WI38 (cell line): ENCODE measurements at regions not wholly inside any gene's neighbourhood (a gene's known extent, or its start where the extent isn't known, plus 50 kb on each side); places are given as distances from the start of the nearest gene placed in this dataset.

Source experiments
- H3K4me3 ChIP-seq: 2 replicates; pipeline ENCODE4 v1.5.1; 2011; ENCODE audit warnings: low read depth, mild to moderate bottlenecking, control low read depth, low read length
- TF ChIP-seq, protein P1 (sequence below): IDR thresholded peaks from 2 replicates; pipeline ENCODE4 v1.5.1; 2012; ENCODE audit warnings: low read depth, mild to moderate bottlenecking, control low read depth, low read length

DNA sequence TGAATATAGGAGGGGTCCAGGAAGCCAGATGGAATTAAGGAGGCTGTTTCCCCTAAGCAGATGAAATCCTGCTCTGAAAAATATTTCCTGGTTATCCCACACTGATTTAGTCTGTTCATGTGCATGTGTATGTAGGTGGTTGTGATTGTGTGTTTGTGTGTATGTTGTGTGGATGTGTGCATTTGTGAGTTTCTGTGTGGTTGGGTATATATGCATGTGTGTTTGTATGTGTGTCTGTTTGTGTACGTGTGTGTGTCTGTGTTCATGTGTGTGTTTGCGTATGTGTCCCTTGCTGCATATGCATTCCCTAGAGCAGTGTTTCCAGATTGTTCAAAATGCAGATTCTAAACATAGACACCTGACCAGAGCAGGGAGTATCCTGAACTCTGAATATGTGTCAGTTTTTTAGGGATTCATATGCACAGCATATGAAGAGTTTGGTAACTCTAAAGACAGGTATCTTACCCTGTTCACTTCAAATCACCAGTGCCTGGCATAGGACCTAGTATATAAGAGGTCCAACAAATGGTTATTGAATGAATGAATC is 239.8 kb downstream of the MAFB start:
- H3K4me3 ChIP-seq, result no peak overlapping the region
- TF ChIP-seq, protein P1, sequence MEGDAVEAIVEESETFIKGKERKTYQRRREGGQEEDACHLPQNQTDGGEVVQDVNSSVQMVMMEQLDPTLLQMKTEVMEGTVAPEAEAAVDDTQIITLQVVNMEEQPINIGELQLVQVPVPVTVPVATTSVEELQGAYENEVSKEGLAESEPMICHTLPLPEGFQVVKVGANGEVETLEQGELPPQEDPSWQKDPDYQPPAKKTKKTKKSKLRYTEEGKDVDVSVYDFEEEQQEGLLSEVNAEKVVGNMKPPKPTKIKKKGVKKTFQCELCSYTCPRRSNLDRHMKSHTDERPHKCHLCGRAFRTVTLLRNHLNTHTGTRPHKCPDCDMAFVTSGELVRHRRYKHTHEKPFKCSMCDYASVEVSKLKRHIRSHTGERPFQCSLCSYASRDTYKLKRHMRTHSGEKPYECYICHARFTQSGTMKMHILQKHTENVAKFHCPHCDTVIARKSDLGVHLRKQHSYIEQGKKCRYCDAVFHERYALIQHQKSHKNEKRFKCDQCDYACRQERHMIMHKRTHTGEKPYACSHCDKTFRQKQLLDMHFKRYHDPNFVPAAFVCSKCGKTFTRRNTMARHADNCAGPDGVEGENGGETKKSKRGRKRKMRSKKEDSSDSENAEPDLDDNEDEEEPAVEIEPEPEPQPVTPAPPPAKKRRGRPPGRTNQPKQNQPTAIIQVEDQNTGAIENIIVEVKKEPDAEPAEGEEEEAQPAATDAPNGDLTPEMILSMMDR, result no peak

DNA sequence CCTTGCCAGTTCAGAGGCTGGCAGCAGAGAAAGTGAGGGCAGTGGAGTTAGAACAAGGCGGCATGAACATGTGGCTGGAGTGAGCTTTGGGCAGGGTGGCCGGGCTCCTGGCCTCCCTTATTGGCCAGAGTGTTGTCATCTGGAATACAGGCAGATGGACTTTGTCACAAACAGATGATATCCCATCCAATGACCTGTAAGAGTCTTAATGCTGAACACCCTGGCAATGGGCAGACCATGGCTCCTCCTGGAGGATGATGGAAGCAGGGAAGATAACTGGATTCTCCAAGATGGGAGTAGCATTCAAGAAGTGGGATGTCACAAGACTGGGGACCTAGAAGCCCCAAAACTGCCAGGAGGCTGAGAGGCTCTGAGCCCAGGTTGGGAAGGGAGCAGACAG is 242.1 kb downstream of the MAFB start:
- TF ChIP-seq, protein P1, result no peak
- H3K4me3 ChIP-seq, result no peak overlapping the region

DNA sequence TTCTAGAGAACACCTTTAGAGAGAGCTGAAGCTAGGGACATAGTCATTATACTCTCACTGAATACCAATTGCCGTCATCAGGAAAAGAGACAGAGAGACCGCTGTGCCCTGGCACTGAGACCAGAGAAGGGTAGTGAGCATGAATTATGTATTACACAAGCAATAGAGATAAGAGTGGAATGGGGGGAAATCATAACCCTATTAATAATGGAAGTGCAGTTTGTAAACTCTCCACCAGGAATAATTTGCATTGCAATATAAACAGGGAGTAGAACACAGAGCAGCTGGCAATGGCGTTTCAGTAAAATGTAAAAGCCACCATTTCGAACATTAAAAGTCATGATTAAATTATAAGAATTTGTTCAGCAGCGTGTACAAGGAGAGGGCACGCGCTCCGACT is 244.5 kb downstream of the MAFB start:
- no peak overlapping the region for H3K4me3 ChIP-seq
- TF ChIP-seq, protein P1, result no peak

DNA sequence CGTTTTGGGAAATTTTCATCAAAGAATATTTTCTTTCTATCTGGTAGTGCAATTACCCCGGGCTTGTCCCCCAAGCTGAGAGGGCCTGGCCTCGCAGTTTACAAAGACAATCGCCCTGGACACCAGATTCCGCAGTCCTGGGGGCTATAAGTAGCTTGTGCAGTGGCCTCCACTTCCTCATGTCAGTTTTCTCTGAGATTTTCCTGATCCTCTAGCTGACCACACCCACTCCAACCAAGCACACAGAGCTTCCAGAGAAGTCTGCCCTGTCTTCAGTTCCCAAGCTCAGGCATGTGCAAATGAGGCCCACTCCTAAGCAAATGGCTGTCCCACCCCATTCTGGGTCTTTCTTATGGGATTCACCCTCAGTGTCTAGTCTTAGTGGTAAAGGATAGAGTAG is 245.3 kb downstream of the MAFB start:
- no peak overlapping the region for H3K4me3 ChIP-seq
- TF ChIP-seq, protein P1, result no peak

GRCh38 chr20:40442181-40442963 is 246.7 kb downstream of the MAFB start:
- H3K4me3 ChIP-seq, result no peak overlapping the region
- TF ChIP-seq, protein P1, result no peak

- H3K4me3 ChIP-seq, result no peak overlapping the region
- TF ChIP-seq, protein P1, result no peak
Observed at GRCh38 chr20:40441771-40442170, 247.3 kb downstream of the MAFB start.

DNA sequence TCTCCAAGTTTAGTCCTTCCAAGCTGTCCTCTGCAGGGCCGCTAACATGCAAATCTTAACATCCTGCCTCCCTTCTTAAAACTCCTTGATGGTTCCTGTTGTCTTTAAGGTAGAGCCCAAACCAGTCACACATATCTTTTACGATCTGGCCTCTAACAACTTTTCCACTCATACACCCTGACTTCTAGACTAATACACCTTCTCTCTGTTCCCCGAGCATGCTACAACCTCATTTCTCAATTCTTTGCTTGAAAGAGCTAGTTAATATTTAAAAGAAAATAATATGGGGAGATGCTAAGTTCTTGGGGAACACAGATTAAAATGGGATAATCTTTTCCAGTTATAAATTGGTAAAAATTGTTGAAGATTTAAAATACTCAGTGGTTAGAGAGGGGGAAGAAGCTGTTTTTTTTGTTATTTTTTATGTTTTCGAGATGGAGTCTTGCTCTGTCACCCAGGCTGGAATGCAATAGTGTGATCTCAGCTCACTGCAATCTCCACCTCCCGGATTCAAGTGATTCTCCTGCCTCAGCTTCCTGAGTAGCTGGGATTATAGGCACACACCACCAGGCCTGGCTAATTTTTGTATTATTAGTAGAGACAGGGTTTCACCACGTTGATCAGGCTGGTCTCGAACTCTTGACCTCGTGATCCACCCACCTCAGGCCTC is 250.7 kb downstream of the MAFB start:
- TF ChIP-seq, protein P1, result no peak
- H3K4me3 ChIP-seq, result no peak overlapping the region
